ENCODE measurements at regions not wholly inside any gene's neighbourhood (a gene's known extent, or its start where the extent isn't known, plus 50 kb on each side); places are given as distances from the start of the nearest gene placed in this dataset.

DNA sequence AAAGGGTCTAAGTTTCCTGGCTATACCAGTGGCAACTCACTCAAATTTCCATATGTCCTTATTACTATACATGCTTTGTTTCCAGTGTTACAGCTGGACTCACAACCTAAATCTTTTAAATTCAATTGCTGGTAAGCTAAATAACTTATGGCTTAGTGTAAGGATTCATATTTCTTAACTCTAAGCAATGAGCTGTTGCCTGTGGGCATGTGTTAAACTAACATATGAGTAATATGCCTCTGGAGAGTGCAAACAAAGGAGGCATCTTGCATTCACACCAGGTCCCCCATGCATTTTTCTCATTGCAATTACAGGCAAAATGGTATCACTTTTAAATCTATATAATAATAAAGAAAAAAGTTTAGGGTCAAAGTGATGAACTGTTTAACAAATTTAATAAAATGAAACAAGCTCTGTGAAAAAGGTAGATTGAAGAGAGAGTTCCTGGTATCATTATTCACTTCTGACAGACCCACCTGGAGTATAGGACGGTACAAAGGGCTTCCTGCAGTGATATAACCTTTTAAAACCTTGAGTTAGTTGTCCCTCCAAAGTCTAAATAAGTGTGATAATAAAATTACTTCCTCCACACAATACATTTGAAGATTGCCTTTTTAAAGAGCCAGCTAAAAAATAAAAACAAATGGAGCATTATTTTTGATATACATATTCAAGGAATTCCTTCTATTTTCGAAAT is 57.6 kb upstream of the HMGCLL1 start:
- H3K9me3 ChIP-seq (ENCODE audit: control insufficient read depth, low read depth, low read length) = no peaks in the 10 kb centered on the region
- H3K27ac ChIP-seq (ENCODE audit: low read length) = no peak overlapping the region
- H3K27me3 ChIP-seq (ENCODE audit: control insufficient read depth, insufficient read depth, low read length) = no peaks in the 10 kb centered on the region
- no peak overlapping the region for H3K4me3 ChIP-seq (ENCODE audit: low read length)
- no peaks in the 10 kb centered on the region for H3K36me3 ChIP-seq (ENCODE audit: control insufficient read depth, low read depth, low read length)
- no peak overlapping the region for H3K9ac ChIP-seq (ENCODE audit: low read length)
- H3K4me1 ChIP-seq (ENCODE audit: control insufficient read depth, low read depth, low read length) = peaks cover 6% of the 10 kb centered on the region

DNA sequence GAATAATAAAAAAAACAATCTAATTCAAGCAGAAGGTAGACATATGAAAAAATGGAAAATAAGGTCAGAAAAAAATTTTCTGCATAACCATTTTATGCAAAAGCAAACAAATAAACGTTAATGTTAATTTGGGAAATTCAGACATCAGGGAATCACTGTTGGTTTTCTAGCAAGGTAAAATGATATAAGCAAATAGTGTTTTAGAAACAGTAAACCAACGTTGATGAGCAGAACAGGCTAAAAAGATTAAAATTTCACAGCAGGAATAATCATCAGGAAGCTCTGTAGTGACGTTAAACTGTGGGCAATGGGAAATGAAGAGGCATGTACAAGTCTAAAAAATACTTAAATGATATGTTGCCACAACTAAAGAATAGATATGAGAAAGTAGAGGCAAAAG is 54.5 kb upstream of the HMGCLL1 start:
- Histone ChIP-seq H3K27ac (ENCODE audit: low read length) (no peak overlapping the region), H3K9ac (ENCODE audit: low read length) (no peak overlapping the region), H3K4me1 (ENCODE audit: control insufficient read depth, low read depth, low read length) (peaks cover 6% of the 10 kb centered on the region), H3K27me3 (ENCODE audit: control insufficient read depth, insufficient read depth, low read length) (no peaks in the 10 kb centered on the region), H3K4me3 (ENCODE audit: low read length) (no peak overlapping the region), H3K36me3 (ENCODE audit: control insufficient read depth, low read depth, low read length) (no peaks in the 10 kb centered on the region), H3K9me3 (ENCODE audit: control insufficient read depth, low read depth, low read length) (no peaks in the 10 kb centered on the region)

DNA sequence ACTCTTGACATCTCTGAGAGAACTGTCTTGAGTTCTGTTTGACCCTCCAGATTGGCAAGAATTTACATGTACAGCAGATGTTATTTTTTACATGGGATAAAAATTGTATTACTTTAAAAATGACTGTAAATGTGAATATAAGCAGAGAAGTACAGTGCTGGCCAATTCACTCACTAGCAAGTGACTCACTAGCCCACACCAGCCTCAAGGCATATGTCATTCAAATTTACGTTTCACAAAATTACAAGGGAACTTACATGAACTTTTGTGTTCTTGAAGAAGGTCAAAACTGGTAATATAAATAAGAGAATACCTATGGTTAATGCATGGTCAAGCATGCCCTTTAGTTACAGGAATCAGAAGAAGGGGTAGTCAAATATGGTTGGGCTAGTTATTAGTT is 54.0 kb upstream of the HMGCLL1 start:
- no peaks in the 10 kb centered on the region for H3K9me3 ChIP-seq (ENCODE audit: control insufficient read depth, low read depth, low read length)
- no peak overlapping the region for H3K9ac ChIP-seq (ENCODE audit: low read length)
- peaks cover 6% of the 10 kb centered on the region for H3K4me1 ChIP-seq (ENCODE audit: control insufficient read depth, low read depth, low read length)
- no peak overlapping the region for H3K27ac ChIP-seq (ENCODE audit: low read length)
- no peaks in the 10 kb centered on the region for H3K27me3 ChIP-seq (ENCODE audit: control insufficient read depth, insufficient read depth, low read length)
- H3K36me3 ChIP-seq (ENCODE audit: control insufficient read depth, low read depth, low read length) = no peaks in the 10 kb centered on the region
- no peak overlapping the region for H3K4me3 ChIP-seq (ENCODE audit: low read length)

Measured in iPS-18a (cell line).